ENCODE measurements at regions not wholly inside any gene's neighbourhood (a gene's known extent, or its start where the extent isn't known, plus 50 kb on each side); places are given as distances from the start of the nearest gene placed in this dataset.

GRCh38 chr2:138428710-138429440 lies 72.7 kb upstream of the SPOPL start:
- no peak for DNase-seq (ENCODE audit: low read depth in 4 of 4, low spot score in 3 of 4)

GRCh38 chr2:138430181-138430580 lies 71.4 kb upstream of the SPOPL start:
- no peak for DNase-seq (ENCODE audit: low read depth in 4 of 4, low spot score in 3 of 4)

- no peak for DNase-seq (ENCODE audit: low read depth in 4 of 4, low spot score in 3 of 4)
Observed at GRCh38 chr2:138432971-138433370, 68.6 kb upstream of the SPOPL start.

GRCh38 chr2:138433995-138434951 lies 67.3 kb upstream of the SPOPL start:
- no peak for DNase-seq (ENCODE audit: low read depth in 4 of 4, low spot score in 3 of 4)

- no peak for DNase-seq (ENCODE audit: low read depth in 4 of 4, low spot score in 3 of 4)
Observed at GRCh38 chr2:138435701-138436100, 65.9 kb upstream of the SPOPL start.

- DNase-seq (ENCODE audit: low read depth in 4 of 4, low spot score in 3 of 4) = no peak
Observed at GRCh38 chr2:138439733-138440132, 61.8 kb upstream of the SPOPL start.

GRCh38 chr2:138440759-138441158 lies 60.8 kb upstream of the SPOPL start:
- no peak for DNase-seq (ENCODE audit: low read depth in 4 of 4, low spot score in 3 of 4)

- no peak for DNase-seq (ENCODE audit: low read depth in 4 of 4, low spot score in 3 of 4)
Observed at GRCh38 chr2:138441916-138442315, 59.7 kb upstream of the SPOPL start.

GRCh38 chr2:138444411-138444810 lies 57.2 kb upstream of the SPOPL start:
- DNase-seq (ENCODE audit: low read depth in 4 of 4, low spot score in 3 of 4) = no peak

- no peak for DNase-seq (ENCODE audit: low read depth in 4 of 4, low spot score in 3 of 4)
Observed at GRCh38 chr2:138445227-138445626, 56.3 kb upstream of the SPOPL start.

GRCh38 chr2:138446043-138446442 lies 55.5 kb upstream of the SPOPL start:
- no peak for DNase-seq (ENCODE audit: low read depth in 4 of 4, low spot score in 3 of 4)

GRCh38 chr2:138447889-138448570 lies 53.5 kb upstream of the SPOPL start:
- no peak for DNase-seq (ENCODE audit: low read depth in 4 of 4, low spot score in 3 of 4)
